SK-N-SH (cell line): ENCODE measurements at regions not wholly inside any gene's neighbourhood (a gene's known extent, or its start where the extent isn't known, plus 50 kb on each side); places are given as distances from the start of the nearest gene placed in this dataset.

ENCODE experiments used
- EP300 ChIP-seq, 2 experiments: IDR thresholded peaks; 2 replicates each; pipeline versions ENCODE4 v1.4.0 to v1.6.1; 2012; ENCODE audit warnings: borderline replicate concordance in 1 of 2, low read depth in 1 of 2, low read length in 1 of 2
- MAX ChIP-seq: IDR thresholded peaks from 2 replicates; pipeline ENCODE4 v1.4.0; 2012; ENCODE audit warnings: low read depth
- MEF2A ChIP-seq: IDR thresholded peaks from 2 replicates; pipeline ENCODE4 v1.4.0; 2012; ENCODE audit warnings: low read depth, borderline replicate concordance
- MXI1 ChIP-seq: IDR thresholded peaks from 2 replicates; pipeline ENCODE4 v1.6.1; 2012; ENCODE audit warnings: mild to moderate bottlenecking, low read depth, low read length, improper control_type of control experiment
- RAD21 ChIP-seq: IDR thresholded peaks from 2 replicates; pipeline ENCODE4 v1.6.1; 2012; ENCODE audit warnings: mild to moderate bottlenecking, low read length
- SMC3 ChIP-seq: IDR thresholded peaks from 2 replicates; pipeline ENCODE4 v1.6.1; 2012; ENCODE audit warnings: low read depth, low read length, improper control_type of control experiment
- USF1 ChIP-seq: IDR thresholded peaks from 2 replicates; pipeline ENCODE4 v1.4.0; 2012; ENCODE audit warnings: low read depth, borderline replicate concordance
- YY1 ChIP-seq: IDR thresholded peaks from 2 replicates; pipeline ENCODE4 v1.4.0; 2012; ENCODE audit warnings: low read depth, mild to moderate bottlenecking
- TF ChIP-seq, protein P1 (sequence below): fragments of 200-600 bp; sonication (generic); IDR thresholded peaks from 2 replicates; pipeline ENCODE4 v1.6.1; 2017; ENCODE audit warnings: antibody characterized with exemption, mild to moderate bottlenecking, moderate library complexity
- TF ChIP-seq, protein P2 (sequence below): IDR thresholded peaks from 2 replicates; pipeline ENCODE4 v1.6.1; 2012; ENCODE audit warnings: mild to moderate bottlenecking, low read depth, low read length, moderate library complexity

GRCh38 chr14:71711125-71711524 lies 221.1 kb upstream of the RGS6 start:
- TF ChIP-seq, protein P1, sequence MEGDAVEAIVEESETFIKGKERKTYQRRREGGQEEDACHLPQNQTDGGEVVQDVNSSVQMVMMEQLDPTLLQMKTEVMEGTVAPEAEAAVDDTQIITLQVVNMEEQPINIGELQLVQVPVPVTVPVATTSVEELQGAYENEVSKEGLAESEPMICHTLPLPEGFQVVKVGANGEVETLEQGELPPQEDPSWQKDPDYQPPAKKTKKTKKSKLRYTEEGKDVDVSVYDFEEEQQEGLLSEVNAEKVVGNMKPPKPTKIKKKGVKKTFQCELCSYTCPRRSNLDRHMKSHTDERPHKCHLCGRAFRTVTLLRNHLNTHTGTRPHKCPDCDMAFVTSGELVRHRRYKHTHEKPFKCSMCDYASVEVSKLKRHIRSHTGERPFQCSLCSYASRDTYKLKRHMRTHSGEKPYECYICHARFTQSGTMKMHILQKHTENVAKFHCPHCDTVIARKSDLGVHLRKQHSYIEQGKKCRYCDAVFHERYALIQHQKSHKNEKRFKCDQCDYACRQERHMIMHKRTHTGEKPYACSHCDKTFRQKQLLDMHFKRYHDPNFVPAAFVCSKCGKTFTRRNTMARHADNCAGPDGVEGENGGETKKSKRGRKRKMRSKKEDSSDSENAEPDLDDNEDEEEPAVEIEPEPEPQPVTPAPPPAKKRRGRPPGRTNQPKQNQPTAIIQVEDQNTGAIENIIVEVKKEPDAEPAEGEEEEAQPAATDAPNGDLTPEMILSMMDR = no peak
- TF ChIP-seq MEF2A (no peak), USF1 (no peak), YY1 (no peak), RAD21 (no peak), MXI1 (no peak), EP300 (IDR thresholded peaks at IDR 0.05; ENCODE audit: borderline replicate concordance in 1 of 2, low read depth in 1 of 2, low read length in 1 of 2) (no peak), MAX (no peak), SMC3 (no peak)
- TF ChIP-seq, protein P2, sequence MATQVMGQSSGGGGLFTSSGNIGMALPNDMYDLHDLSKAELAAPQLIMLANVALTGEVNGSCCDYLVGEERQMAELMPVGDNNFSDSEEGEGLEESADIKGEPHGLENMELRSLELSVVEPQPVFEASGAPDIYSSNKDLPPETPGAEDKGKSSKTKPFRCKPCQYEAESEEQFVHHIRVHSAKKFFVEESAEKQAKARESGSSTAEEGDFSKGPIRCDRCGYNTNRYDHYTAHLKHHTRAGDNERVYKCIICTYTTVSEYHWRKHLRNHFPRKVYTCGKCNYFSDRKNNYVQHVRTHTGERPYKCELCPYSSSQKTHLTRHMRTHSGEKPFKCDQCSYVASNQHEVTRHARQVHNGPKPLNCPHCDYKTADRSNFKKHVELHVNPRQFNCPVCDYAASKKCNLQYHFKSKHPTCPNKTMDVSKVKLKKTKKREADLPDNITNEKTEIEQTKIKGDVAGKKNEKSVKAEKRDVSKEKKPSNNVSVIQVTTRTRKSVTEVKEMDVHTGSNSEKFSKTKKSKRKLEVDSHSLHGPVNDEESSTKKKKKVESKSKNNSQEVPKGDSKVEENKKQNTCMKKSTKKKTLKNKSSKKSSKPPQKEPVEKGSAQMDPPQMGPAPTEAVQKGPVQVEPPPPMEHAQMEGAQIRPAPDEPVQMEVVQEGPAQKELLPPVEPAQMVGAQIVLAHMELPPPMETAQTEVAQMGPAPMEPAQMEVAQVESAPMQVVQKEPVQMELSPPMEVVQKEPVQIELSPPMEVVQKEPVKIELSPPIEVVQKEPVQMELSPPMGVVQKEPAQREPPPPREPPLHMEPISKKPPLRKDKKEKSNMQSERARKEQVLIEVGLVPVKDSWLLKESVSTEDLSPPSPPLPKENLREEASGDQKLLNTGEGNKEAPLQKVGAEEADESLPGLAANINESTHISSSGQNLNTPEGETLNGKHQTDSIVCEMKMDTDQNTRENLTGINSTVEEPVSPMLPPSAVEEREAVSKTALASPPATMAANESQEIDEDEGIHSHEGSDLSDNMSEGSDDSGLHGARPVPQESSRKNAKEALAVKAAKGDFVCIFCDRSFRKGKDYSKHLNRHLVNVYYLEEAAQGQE = no peak
